Spleen (tissue), 7 donors: ENCODE measurements at regions not wholly inside any gene's neighbourhood (a gene's known extent, or its start where the extent isn't known, plus 50 kb on each side); places are given as distances from the start of the nearest gene placed in this dataset.

ENCODE experiments used
- POLR2AphosphoS5 ChIP-seq, 3 donors: sonication (generic); formaldehyde crosslinking; IDR thresholded peaks; one replicate each; pipeline ENCODE4 v1.5.1; 2017; ENCODE audit warnings: antibody characterized with exemption in 3 of 3
- TF ChIP-seq, protein P1 (sequence below), 11 experiments: fragments of 200-600 bp in 7 of 11; fragments of 450-650 bp in 4 of 11; sonication (generic) in 4 of 11; IDR thresholded peaks in 8 of 11; conservative IDR thresholded peaks in 3 of 11; 1 replicate in 7 of 11; 2 replicates in 4 of 11; pipeline versions ENCODE4 v1.4.0 to v1.8.0; 2016 to 2021; ENCODE audit warnings: antibody characterized with exemption in 11 of 11, inconsistent platforms in 4 of 11, mild to moderate bottlenecking in 1 of 11
- donor health status: DM: no; HTN: no; CAD: no; lungs with moderate emphysema.
- donor health status: DM: no; HTN: no; CAD: no.
- donor health status: DM: no; HTN: no; CAD: no.

GRCh38 chr9:106755736-106756135, 107.2 kb upstream of the ZNF462 start:
- TF ChIP-seq, protein P1, sequence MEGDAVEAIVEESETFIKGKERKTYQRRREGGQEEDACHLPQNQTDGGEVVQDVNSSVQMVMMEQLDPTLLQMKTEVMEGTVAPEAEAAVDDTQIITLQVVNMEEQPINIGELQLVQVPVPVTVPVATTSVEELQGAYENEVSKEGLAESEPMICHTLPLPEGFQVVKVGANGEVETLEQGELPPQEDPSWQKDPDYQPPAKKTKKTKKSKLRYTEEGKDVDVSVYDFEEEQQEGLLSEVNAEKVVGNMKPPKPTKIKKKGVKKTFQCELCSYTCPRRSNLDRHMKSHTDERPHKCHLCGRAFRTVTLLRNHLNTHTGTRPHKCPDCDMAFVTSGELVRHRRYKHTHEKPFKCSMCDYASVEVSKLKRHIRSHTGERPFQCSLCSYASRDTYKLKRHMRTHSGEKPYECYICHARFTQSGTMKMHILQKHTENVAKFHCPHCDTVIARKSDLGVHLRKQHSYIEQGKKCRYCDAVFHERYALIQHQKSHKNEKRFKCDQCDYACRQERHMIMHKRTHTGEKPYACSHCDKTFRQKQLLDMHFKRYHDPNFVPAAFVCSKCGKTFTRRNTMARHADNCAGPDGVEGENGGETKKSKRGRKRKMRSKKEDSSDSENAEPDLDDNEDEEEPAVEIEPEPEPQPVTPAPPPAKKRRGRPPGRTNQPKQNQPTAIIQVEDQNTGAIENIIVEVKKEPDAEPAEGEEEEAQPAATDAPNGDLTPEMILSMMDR (IDR thresholded peaks at IDR 0.05 in 8 of 11, conservative IDR thresholded peaks at IDR 0.05 in 3 of 11) = no peak
- TF ChIP-seq POLR2AphosphoS5 (IDR thresholded peaks at IDR 0.05) = no peak
